A549 (cell line): ENCODE measurements at regions not wholly inside any gene's neighbourhood (a gene's known extent, or its start where the extent isn't known, plus 50 kb on each side); places are given as distances from the start of the nearest gene placed in this dataset.

ENCODE experiments used
- ATAC-seq, 2 experiments: fragments of 200-7000 bp in 1 of 2; fragments of >200 bp in 1 of 2; cut with Nextera tagmentation in 1 of 2; cut with Tn5 transposase in 1 of 2; 3 replicates each; pipeline versions ENCODE4 v1.8.0 to v1.9.1; 2018 to 2020; ENCODE audit warnings: mild to moderate bottlenecking in 1 of 2, moderate library complexity in 1 of 2
- CTCF ChIA-PET: fragments of 300-600 bp; sonication (Branson Sonifier 250); formaldehyde crosslinking; extraction: SDS; loops from one replicate; lab custom pipeline; 2021; ENCODE audit warnings: antibody characterized with exemption, inconsistent platforms; lab: Yijun Ruan, JAX
- POLR2A ChIA-PET: fragments of 350-600 bp; formaldehyde crosslinking; extraction: SDS; loops from one replicate; lab custom pipeline; 2021; ENCODE audit warnings: antibody characterized with exemption, inconsistent platforms; lab: Yijun Ruan, JAX
- DNase-seq, 2 experiments: peaks; one replicate each; pipeline versions ENCODE4 v3.0.0 to v3.0.0-alpha.2; 2011 to 2016; ENCODE audit warnings: low read depth in 1 of 2, low spot score in 1 of 2
- FAIRE-seq: peaks from 2 replicates; lab custom pipeline; 2011; peaks lifted over from hg19 to GRCh38; lab: Jason Lieb, UNC
- H3K27ac ChIP-seq, 2 experiments: fragments of >200 bp; sonication (Bioruptor Twin); formaldehyde crosslinking; 3 replicates each; pipeline ENCODE4 v1.5.1; 2016 to 2017
- H3K4me1 ChIP-seq: fragments of >200 bp; sonication (Bioruptor Twin); formaldehyde crosslinking; 3 replicates; pipeline ENCODE4 v1.6.1; 2016
- H3K4me2 ChIP-seq: fragments of >200 bp; sonication (Bioruptor Twin); formaldehyde crosslinking; 3 replicates; pipeline ENCODE4 v1.6.1; 2016
- H3K4me3 ChIP-seq: fragments of >200 bp; sonication (Bioruptor Twin); formaldehyde crosslinking; 3 replicates; pipeline ENCODE4 v1.5.1; 2016
- H3K9me3 ChIP-seq: fragments of >200 bp; sonication (Bioruptor Twin); formaldehyde crosslinking; 3 replicates; pipeline ENCODE4 v1.6.1; 2016
- ATOH8 ChIP-seq: fragments of 250-450 bp; sonication (Bioruptor Pico); IDR thresholded peaks from 2 replicates; pipeline ENCODE4 v1.5.0; 2020; ENCODE audit warnings: low read depth, mild to moderate bottlenecking, moderate library complexity
- BHLHE40 ChIP-seq: IDR thresholded peaks from 2 replicates; pipeline ENCODE4 v1.6.1; 2012; ENCODE audit warnings: low read depth, low read length, inconsistent platforms
- CBX2 ChIP-seq: fragments of 200-600 bp; sonication (generic); IDR thresholded peaks from 2 replicates; pipeline ENCODE4 v1.6.1; 2016; ENCODE audit warnings: low read depth, mild to moderate bottlenecking, borderline replicate concordance
- EHF ChIP-seq: fragments of 250-450 bp; sonication (Bioruptor Pico); IDR thresholded peaks from 2 replicates; pipeline ENCODE4 v1.5.0; 2020; ENCODE audit warnings: mild to moderate bottlenecking
- EHMT2 ChIP-seq: fragments of 200-600 bp; sonication (generic); IDR thresholded peaks from 2 replicates; pipeline ENCODE4 v1.6.1; 2016; ENCODE audit warnings: antibody characterized with exemption, low read depth, mild to moderate bottlenecking, moderate library complexity
- FOSL2 ChIP-seq, 2 experiments: fragments of 450-650 bp in 1 of 2; fragments of >200 bp in 1 of 2; sonication (Bioruptor Twin) in 1 of 2; formaldehyde crosslinking; IDR thresholded peaks; 2 replicates each; pipeline versions ENCODE4 v1.5.0 to v1.6.1; 2016 to 2020; ENCODE audit warnings: mild to moderate bottlenecking in 1 of 2, moderate library complexity in 1 of 2
- FOXS1 ChIP-seq: fragments of 250-450 bp; sonication (Bioruptor Pico); IDR thresholded peaks from 2 replicates; pipeline ENCODE4 v1.5.0; 2020; ENCODE audit warnings: mild to moderate bottlenecking, moderate library complexity
- HMGXB4 ChIP-seq: fragments of 250-450 bp; sonication (Bioruptor Pico); IDR thresholded peaks from 2 replicates; pipeline ENCODE4 v1.5.0; 2021; ENCODE audit warnings: mild to moderate bottlenecking, moderate library complexity, borderline replicate concordance
- HOXB13 ChIP-seq: fragments of 250-450 bp; sonication (Bioruptor Pico); IDR thresholded peaks from 2 replicates; pipeline ENCODE4 v1.5.0; 2020; ENCODE audit warnings: low read depth, mild to moderate bottlenecking, moderate library complexity
- KDM5A ChIP-seq: fragments of 200-600 bp; sonication (generic); IDR thresholded peaks from 2 replicates; pipeline ENCODE4 v1.6.1; 2016; ENCODE audit warnings: antibody characterized with exemption, mild to moderate bottlenecking
- MAFK ChIP-seq: fragments of 450-650 bp; IDR thresholded peaks from 2 replicates; pipeline ENCODE4 v1.6.1; 2014; ENCODE audit not compliant: partially characterized antibody
- MYC ChIP-seq: IDR thresholded peaks from 2 replicates; pipeline ENCODE4 v1.6.1; 2012; ENCODE audit warnings: mild to moderate bottlenecking, inconsistent platforms, low read length, improper control_type of control experiment, borderline replicate concordance
- PHF8 ChIP-seq: fragments of 200-600 bp; sonication (generic); IDR thresholded peaks from 2 replicates; pipeline ENCODE4 v1.6.1; 2016; ENCODE audit warnings: low read depth, mild to moderate bottlenecking, antibody characterized with exemption, moderate library complexity, borderline replicate concordance
- POLR2AphosphoS2 ChIP-seq: conservative IDR thresholded peaks from 2 replicates; pipeline ENCODE4 v1.6.1; 2012; ENCODE audit warnings: low read length, improper control_type of control experiment, inconsistent platforms
- RAD21 ChIP-seq, 2 experiments: fragments of >200 bp in 1 of 2; sonication (Bioruptor Twin) in 1 of 2; formaldehyde crosslinking in 1 of 2; IDR thresholded peaks in 1 of 2; conservative IDR thresholded peaks in 1 of 2; 2 replicates in 1 of 2; 3 replicates in 1 of 2; pipeline ENCODE4 v1.6.1; 2012 to 2018; ENCODE audit warnings: inconsistent platforms in 1 of 2
- RFX5 ChIP-seq: fragments of 450-650 bp; IDR thresholded peaks from 2 replicates; pipeline ENCODE4 v1.7.1; 2014; ENCODE audit warnings: antibody characterized with exemption, mild to moderate bottlenecking, moderate library complexity
- SMC3 ChIP-seq: fragments of >200 bp; sonication (Bioruptor Twin); formaldehyde crosslinking; IDR thresholded peaks from 3 replicates; pipeline ENCODE4 v1.6.1; 2018; ENCODE audit warnings: inconsistent platforms
- USF2 ChIP-seq: fragments of 450-650 bp; IDR thresholded peaks from 2 replicates; pipeline ENCODE4 v1.6.1; 2014; ENCODE audit warnings: antibody characterized with exemption
- ZNF302 ChIP-seq: fragments of 250-450 bp; sonication (Bioruptor Pico); IDR thresholded peaks from 2 replicates; pipeline ENCODE4 v1.9.0; 2021; ENCODE audit warnings: inconsistent platforms, mild to moderate bottlenecking, moderate library complexity
- WGBS: methylation state at CpG from one replicate; pipeline ENCODE4 v1.1.6; 2017; ENCODE audit errors: missing lambda C conversion rate; 5-methylcytosine and 5-hydroxymethylcytosine counted together
- TF ChIP-seq, protein P1 (sequence below): IDR thresholded peaks from 2 replicates; pipeline ENCODE4 v1.6.1; 2012; ENCODE audit warnings: low read depth, borderline replicate concordance
- TF ChIP-seq, protein P2 (sequence below): fragments of >200 bp; sonication (Bioruptor Twin); formaldehyde crosslinking; IDR thresholded peaks from 2 replicates; pipeline ENCODE4 v1.6.1; 2016

DNA sequence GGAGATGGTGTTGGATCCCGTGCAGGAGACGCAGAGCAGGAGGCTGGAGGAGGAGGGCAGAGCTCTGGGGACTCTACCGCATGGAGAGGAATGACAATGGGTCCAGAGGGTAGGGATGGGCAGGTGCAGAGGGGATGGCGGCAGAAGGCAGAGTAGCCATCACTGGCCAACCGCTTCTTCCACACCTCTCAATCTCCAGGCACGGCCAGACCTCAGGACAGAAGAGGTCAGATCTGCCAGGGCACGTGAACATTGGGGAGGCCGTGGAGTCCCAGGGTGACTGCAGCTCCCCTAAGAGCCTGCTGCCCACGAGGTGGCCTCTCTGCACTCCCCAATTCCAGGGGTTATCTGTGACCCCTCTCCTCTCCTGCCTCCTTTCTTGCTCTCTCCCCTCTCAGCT is 162.7 kb upstream of the HDAC4 start:
- FAIRE-seq (no peak), ATAC-seq (no peak), DNase-seq (no peak)
- H3K27ac ChIP-seq, result no peak overlapping the region
- no peaks in the 10 kb centered on the region for H3K4me1 ChIP-seq
- H3K4me3 ChIP-seq, result no peak overlapping the region
- H3K9me3 ChIP-seq, result no peaks in the 10 kb centered on the region; the same call in 2 of the 3 replicates
- no peak overlapping the region for H3K4me2 ChIP-seq
- 42% methylated on average over 9 of the region's 9 CpGs for WGBS
- CTCF ChIA-PET, result interaction anchor here (0.8 to 1.5 kb wide), 2 partner anchors 12 to 20 kb away, joined by 3 read pairs; no protein-coding TSS in a partner anchor
- TF ChIP-seq RAD21 (conservative IDR thresholded peaks at IDR 0.05 in 1 of 2, IDR thresholded peaks at IDR 0.05 in 1 of 2) (no peak), CBX2 (no peak), BHLHE40 (no peak), MYC (no peak), ATOH8 (CRISPR knock-in tag) (no peak), HMGXB4 (CRISPR knock-in tag) (no peak), RFX5 (no peak), EHF (no peak), ZNF302 (CRISPR knock-in tag) (no peak), MAFK (no peak), FOXS1 (CRISPR knock-in tag) (no peak), HOXB13 (CRISPR knock-in tag) (no peak), USF2 (no peak), EHMT2 (no peak), PHF8 (no peak)
- TF ChIP-seq, protein P1, sequence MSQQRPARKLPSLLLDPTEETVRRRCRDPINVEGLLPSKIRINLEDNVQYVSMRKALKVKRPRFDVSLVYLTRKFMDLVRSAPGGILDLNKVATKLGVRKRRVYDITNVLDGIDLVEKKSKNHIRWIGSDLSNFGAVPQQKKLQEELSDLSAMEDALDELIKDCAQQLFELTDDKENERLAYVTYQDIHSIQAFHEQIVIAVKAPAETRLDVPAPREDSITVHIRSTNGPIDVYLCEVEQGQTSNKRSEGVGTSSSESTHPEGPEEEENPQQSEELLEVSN, result no peak
- TF ChIP-seq, protein P2, sequence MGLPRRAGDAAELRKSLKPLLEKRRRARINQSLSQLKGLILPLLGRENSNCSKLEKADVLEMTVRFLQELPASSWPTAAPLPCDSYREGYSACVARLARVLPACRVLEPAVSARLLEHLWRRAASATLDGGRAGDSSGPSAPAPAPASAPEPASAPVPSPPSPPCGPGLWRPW, result no peak
- POLR2A ChIA-PET, result no interaction called here

DNA sequence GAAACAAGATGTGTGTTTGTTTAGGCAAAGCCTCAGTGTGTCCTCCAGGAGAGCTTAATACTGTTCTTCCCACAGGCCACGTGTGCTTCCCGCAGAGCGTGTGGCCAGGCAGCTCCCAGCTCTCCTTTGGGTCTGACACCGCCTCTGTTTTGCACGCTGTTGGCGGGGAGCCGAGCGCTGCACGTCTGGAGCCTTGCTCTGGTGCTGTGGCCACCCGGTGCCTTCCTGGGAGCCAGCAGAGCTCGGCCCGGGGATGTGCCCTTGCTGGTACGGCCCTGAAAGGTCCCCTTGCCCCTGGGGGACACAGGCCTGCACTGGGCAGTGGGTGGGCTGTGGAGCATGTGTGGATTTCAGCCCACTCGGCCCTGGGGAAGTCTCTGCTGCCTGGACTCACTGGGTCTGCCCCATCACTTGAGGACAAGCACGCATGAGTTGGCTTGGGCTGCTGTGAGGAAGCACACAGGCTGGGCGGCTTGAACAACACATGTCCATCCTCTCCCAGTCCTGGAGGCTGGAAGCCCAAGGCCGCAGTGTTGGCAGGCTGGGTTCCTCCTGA is 160.7 kb upstream of the HDAC4 start:
- no peak for DNase-seq
- no peaks in the 10 kb centered on the region; the same call in 2 of the 3 replicates for H3K9me3 ChIP-seq
- CTCF ChIA-PET, result interaction anchor here (1.1 kb wide), 1 partner anchor 270 kb away, joined by 3 read pairs; no protein-coding TSS in a partner anchor
- no peak for TF ChIP-seq KDM5A
- TF ChIP-seq POLR2AphosphoS2, result no peak
- TF ChIP-seq FOSL2 (IDR thresholded peaks at IDR 0.05), result no peak
- TF ChIP-seq FOSL2 (CRISPR knock-in tag; IDR thresholded peaks at IDR 0.05), result no peak
- no peak for TF ChIP-seq SMC3
- no peak for TF ChIP-seq ZNF302 (CRISPR knock-in tag)
- POLR2A ChIA-PET, result no interaction called here
- no peak overlapping the region for H3K4me2 ChIP-seq
- H3K4me3 ChIP-seq, result no peak overlapping the region
- FAIRE-seq, result no peak
- WGBS, result 46% methylated on average over 15 of the region's 17 CpGs
- no peak overlapping the region for H3K27ac ChIP-seq
- H3K4me1 ChIP-seq, result no peaks in the 10 kb centered on the region
- ATAC-seq, result no peak
